ENCODE measurements at regions not wholly inside any gene's neighbourhood (a gene's known extent, or its start where the extent isn't known, plus 50 kb on each side); places are given as distances from the start of the nearest gene placed in this dataset.
"Not testable (repeated sequence)": the region's sequence is repeated elsewhere in the genome, so short reads cannot be mapped to it uniquely, and the experiment has no call there.

- peak; percentile 78 for DNase-seq
These were observed 1638.5 kb upstream of the C9orf72 start for GRCh38 chr9:29211580-29212396.

DNA sequence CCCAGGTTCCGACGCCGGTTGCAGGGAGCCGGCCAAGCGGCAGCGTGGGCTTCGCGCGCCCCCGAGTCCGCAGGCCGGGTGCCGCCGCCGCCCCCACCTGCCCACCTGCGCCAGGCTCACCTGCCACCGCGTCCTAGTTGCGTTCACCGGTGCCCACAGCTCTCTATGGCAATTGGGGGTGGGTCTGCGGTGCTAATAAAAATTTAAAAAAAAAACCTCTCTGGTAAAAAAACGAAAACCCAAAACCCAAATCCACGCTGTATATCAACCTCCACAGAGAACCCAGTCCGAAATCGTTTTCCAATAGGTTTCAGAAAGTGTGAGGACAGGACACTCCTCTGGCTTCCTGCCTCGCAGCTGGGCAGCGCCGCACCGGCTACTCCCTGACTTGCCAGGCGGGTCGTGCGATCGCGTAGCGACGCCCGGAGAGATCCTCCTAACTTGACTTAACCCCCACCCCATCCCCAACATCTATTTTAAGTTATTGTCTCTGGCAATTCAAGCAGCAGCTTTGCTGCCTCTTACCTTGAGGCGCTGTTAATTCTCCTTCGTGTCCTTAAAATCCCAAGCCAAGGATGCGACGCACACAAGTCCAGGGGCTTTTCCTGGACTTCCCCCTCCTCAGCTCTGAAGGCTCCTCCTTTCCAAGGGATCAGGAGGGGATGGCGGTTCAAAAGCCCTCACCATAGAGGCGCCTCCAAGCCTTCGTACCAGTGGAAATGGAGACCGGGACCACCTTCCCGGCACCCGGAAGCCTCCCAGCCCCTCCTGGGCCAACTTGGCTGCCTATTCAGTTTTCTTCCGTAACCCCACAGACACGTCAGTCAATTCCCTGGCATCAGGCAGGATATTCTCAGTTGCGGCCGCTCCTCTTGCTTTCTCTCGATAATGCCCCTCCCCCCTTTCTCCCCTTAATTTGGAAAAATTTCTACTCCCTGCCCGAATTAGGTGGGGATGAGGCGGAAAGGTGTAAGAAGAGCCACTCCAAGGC is 1639.4 kb upstream of the C9orf72 start:
- peak; percentile 85 for DNase-seq
- in situ Hi-C loops (cut with MboI; ENCODE audit: low pct_unique_long_range_greater_than_20kb, low sequenced_read_pairs): loop anchor here (25.0 kb wide), 1 partner anchor 425 kb away; no protein-coding TSS in a partner anchor

More at GRCh38 chr9:29211580-29212396, 1638.5 kb upstream of the C9orf72 start:
- in situ Hi-C loops (cut with MboI; ENCODE audit: low pct_unique_long_range_greater_than_20kb, low sequenced_read_pairs): loop anchor here (25.0 kb wide), 1 partner anchor 424 kb away; no protein-coding TSS in a partner anchor

DNA sequence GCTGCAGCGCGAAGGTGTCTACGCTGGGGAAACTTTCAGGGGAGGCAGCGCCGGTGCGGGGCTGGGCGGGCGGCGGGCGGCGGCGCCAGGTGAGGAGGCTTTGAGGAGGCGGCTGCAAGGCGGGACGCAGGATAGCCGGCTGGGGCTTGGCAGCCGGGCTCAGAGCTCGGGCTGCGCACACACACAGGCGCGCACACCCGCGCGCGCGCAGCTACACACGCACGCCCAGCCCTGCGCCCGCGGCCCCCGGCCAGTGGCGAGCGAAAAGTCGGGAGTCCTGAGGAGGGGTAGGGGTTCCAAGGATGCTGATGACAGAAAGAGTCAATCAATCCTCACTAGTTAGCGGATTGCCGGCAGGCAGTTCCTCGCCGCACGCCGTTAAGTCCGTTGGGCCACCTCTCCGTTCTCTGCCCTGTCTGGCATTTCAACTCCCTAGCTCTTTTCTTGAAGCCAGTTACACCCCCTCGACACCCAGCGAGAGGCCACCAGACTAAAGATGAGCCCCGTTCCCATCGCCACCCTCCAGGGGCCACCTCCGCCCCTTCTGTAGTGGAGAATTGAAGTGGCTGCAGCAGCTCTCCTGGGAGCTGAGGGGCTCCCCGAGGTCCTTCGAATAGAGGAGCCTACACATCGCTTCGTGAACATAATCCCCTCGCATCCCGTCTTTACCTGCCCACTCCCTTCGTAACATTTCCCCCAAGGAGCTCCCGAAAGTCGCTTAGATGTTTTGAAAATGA is 1640.3 kb upstream of the C9orf72 start, which contains the start of gene LINGO2:
Gene LINGO2 (minus strand): TSS at position 185 of the 737 bp plus-strand sequence.
- DNase-seq: peak; percentile 89
- in situ Hi-C loops (cut with MboI; ENCODE audit: low pct_unique_long_range_greater_than_20kb, low sequenced_read_pairs): loop anchor here (25.0 kb wide), 1 partner anchor 426 kb away; no protein-coding TSS in a partner anchor

DNA sequence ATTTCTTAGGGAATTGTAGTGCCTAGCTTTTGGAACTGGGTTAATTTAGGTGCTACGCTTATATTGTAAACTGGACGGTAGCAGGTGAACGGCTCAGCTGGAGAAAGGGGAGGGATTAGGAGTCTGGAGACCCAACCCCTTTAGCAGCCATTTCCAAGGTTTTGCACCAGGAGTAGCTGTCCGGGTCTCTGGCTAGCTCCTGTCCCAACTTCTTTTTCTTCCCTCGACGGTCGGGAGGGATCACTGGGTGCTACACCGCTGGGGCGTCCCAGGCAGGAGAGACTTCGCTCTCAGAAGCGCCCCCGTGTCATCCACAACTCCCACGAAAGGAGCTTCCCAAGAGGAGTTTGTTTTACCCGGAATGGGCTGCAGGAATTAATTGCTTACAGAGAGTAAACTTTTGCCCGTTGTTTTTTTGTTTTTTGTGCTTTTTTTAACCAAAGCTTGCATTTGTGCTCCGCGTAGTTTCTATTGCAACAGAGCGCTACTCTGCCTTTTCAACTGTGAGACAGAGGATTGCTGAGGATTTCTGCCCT is 1640.9 kb upstream of the C9orf72 start:
- peak; percentile 94 for DNase-seq
- in situ Hi-C loops (cut with MboI; ENCODE audit: low pct_unique_long_range_greater_than_20kb, low sequenced_read_pairs): loop anchor here (25.0 kb wide), 1 partner anchor 427 kb away; no protein-coding TSS in a partner anchor

DNA sequence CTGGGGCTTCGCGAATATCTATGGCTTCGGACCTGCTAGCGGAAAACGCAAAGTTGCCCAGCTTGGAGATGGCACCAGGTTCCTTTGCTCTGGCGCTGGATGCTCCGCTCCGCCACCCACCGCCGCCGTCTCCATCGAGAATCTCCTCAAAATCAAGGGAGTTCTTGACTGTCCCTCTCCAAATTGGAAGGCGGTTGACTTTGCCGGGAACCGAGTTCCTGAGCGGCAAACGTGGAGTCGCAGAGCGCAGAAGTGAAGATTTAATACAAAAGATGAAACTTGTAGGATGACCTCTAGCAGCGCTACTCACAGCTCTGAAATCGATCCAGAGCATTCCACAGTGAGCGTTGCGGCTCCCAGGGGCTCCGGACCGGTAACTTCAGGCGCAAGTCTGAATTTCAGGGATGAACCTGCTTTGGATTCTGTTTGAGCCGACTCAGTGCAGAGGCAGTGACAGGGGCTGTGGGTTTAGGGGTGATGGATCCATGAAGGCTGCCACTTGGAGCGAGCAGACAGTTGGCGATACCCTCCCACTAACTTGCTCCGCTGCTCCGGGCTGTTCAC is 1641.5 kb upstream of the C9orf72 start:
- peak; percentile 57 for DNase-seq
- in situ Hi-C loops (cut with MboI; ENCODE audit: low pct_unique_long_range_greater_than_20kb, low sequenced_read_pairs): loop anchor here (25.0 kb wide), 1 partner anchor 427 kb away; no protein-coding TSS in a partner anchor

GRCh38 chr9:29217966-29218365 is 1644.7 kb upstream of the C9orf72 start:
- DNase-seq: no peak
- in situ Hi-C loops (cut with MboI; ENCODE audit: low pct_unique_long_range_greater_than_20kb, low sequenced_read_pairs): loop anchor here (25.0 kb wide), 1 partner anchor 431 kb away; no protein-coding TSS in a partner anchor

- in situ Hi-C loops (cut with MboI; ENCODE audit: low pct_unique_long_range_greater_than_20kb, low sequenced_read_pairs): loop anchor here (25.0 kb wide), 1 partner anchor 433 kb away; no protein-coding TSS in a partner anchor
- no peak for DNase-seq
These were observed 1647.4 kb upstream of the C9orf72 start for GRCh38 chr9:29220596-29221251.

GRCh38 chr9:29228558-29228957 is 1655.3 kb upstream of the C9orf72 start:
- DNase-seq: no peak
- in situ Hi-C loops (cut with MboI; ENCODE audit: low pct_unique_long_range_greater_than_20kb, low sequenced_read_pairs): no loop called here

- DNase-seq: no peak
- in situ Hi-C loops (cut with MboI; ENCODE audit: low pct_unique_long_range_greater_than_20kb, low sequenced_read_pairs): no loop called here
These were observed 1657.7 kb upstream of the C9orf72 start for GRCh38 chr9:29230931-29231330.

DNA sequence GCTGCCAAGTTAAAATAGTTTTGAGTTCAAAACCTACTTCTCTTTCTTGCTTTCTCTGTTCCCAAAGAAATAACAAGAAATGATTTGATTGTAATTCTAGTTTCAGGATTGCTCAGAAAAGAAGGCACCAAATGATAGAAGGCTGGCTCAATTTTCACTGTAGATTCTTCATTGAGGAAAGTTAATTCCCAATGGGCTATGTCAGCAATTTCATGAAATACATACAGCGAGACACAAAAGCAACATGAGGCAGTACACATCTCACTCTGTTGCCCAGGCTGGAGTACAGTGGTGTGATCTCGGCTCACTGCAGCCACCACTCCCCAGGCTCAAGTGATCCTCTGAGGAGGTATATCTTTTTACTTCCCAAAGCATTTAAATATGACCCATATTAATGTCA is 1659.9 kb upstream of the C9orf72 start:
- in situ Hi-C loops (cut with MboI; ENCODE audit: low pct_unique_long_range_greater_than_20kb, low sequenced_read_pairs): no loop called here
- no peak for DNase-seq

DNA sequence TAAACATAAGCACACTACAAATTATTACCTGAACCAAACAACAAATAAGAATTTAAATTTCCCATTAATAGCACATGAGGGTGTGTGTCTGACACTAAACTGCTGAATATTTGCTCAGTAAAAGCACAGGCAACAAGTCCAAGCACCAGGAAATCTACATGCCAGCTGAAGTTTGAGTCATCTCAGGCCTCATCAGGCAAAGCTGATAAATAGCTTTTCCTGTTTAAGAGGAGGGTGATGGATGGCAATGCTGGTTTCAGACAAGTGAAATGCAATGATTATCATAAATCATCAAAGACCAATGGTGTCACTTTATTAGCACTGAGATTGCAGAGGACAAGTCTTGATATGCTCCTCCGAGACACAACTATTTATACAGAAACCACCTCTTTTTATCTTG is 1668.0 kb upstream of the C9orf72 start:
- DNase-seq: no peak

GRCh38 chr9:29245351-29245750 is 1672.1 kb upstream of the C9orf72 start:
- in situ Hi-C loops (cut with MboI; ENCODE audit: low pct_unique_long_range_greater_than_20kb, low sequenced_read_pairs): no loop called here

More for the DNA sequence above, 1668.0 kb upstream of the C9orf72 start:
- in situ Hi-C loops (cut with MboI; ENCODE audit: low pct_unique_long_range_greater_than_20kb, low sequenced_read_pairs): no loop called here

DNA sequence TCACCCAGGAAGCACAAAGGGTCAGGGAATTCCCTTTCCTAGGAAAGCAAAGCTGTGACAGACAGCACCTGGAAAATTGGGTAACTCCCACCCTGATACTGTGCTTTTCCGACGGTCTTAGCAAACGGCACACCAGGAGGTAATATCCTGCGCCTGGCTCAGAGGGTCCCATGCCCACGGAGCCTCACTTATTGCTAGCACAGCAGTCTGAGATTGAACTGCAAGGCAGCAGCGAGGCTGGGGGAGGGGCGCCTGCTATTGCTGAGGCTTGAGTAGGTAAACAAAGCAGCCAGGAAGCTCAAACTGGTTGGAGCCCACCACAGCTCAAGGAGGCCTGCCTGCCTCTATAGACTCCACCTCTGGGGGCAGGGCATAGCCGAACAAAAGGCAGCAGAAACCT is 1697.1 kb upstream of the C9orf72 start:
- DNase-seq; in situ Hi-C loops (cut with MboI; ENCODE audit: low pct_unique_long_range_greater_than_20kb, low sequenced_read_pairs): not testable (repeated sequence)

More at GRCh38 chr9:29245351-29245750, 1672.1 kb upstream of the C9orf72 start:
- DNase-seq: no peak

DNA sequence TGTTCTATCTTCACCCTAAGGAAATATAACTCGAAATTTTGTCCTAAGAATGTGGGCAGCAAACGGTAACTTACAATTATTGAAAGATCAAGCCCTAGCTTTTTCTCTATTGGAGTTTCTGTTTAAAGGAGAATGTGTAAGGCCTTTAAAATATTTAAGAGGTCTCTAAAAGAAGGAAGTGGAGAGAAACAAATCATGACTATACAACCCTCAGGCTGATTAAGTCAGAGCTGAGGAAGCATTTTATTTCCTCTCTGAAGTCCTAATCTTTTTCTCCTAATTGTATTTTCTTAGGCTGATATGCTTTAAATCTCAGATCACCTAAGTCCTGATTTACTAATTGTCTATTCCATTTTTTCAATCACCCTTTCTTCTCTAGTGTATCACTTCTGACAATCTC is 1708.8 kb upstream of the C9orf72 start:
- in situ Hi-C loops (cut with MboI; ENCODE audit: low pct_unique_long_range_greater_than_20kb, low sequenced_read_pairs): no loop called here
- DNase-seq: peak; percentile 31

DNA sequence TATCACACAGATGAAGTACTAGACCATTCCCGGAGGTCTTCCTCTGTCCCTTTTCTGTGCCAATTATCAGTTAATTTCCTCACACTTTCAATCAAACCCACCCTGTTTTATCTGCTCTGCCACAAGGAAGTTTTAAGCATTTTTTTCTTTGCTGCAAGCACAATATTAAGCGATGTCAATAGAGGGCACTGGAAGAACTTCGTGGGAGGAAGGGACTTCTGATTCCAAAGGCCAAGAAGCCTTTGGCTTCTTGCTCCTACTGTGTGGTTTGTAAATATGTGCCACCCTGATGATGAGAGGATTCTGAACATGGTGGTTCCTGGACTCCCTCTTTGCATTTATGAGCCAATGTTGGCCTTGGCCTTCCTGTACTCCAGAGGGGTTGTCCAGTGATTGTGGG is 1712.5 kb upstream of the C9orf72 start:
- DNase-seq: peak; percentile 64
- in situ Hi-C loops (cut with MboI; ENCODE audit: low pct_unique_long_range_greater_than_20kb, low sequenced_read_pairs): no loop called here

DNA sequence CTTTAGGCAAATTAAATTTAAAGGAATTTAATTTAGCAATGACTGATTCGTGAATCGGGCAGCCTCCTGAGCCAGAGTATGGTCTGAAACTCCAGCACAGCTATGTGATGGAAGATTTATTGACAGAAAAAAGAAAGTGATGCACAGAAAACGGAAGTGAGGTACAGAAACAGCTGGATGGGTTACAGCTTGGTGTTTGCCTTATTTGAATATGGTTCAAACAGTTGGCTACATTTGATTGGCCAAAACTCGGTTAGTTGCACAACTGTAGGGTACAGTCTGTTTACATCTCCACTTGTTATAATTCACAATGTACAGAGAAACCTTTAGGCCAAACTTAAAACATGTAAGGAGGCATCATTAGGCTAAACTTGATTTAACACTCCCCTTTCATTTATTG is 1716.1 kb upstream of the C9orf72 start:
- in situ Hi-C loops (cut with MboI; ENCODE audit: low pct_unique_long_range_greater_than_20kb, low sequenced_read_pairs): no loop called here
- DNase-seq: no peak

DNA sequence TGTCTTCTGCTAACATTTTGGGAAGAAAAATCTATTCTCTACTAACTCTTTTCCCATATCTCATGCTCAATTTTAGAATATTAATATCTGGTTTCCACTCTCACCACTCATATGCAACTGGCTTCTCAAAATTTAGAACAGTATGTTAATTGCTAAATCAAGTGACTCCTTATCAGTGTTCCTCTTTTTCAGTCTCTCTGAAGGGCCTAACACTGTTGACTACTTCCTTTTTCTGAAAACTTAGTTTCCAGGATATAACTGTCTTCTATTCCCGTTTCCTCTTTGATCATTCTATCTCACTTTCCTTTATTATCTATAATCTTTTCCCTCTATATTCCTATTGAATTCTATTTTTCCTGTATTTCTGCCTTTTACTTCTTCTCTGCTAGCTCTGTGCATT is 1717.2 kb upstream of the C9orf72 start:
- in situ Hi-C loops (cut with MboI; ENCODE audit: low pct_unique_long_range_greater_than_20kb, low sequenced_read_pairs): no loop called here
- peak; percentile 72 for DNase-seq

GRCh38 chr9:29297592-29297991 is 1724.3 kb upstream of the C9orf72 start:
- in situ Hi-C loops (cut with MboI; ENCODE audit: low pct_unique_long_range_greater_than_20kb, low sequenced_read_pairs): no loop called here
- peak; percentile 44 for DNase-seq
